GM18519 (cell line): ENCODE measurements at regions not wholly inside any gene's neighbourhood (a gene's known extent, or its start where the extent isn't known, plus 50 kb on each side); places are given as distances from the start of the nearest gene placed in this dataset.

Experiments used
- ATAC-seq: cut with Tn5 transposase; IDR thresholded peaks from one replicate; pipeline ENCODE4 v1.9.1; 2021; ENCODE audit warnings: mild to moderate bottlenecking, moderate library complexity; ENCODE audit not compliant: unreplicated experiment, low FRiP score

DNA sequence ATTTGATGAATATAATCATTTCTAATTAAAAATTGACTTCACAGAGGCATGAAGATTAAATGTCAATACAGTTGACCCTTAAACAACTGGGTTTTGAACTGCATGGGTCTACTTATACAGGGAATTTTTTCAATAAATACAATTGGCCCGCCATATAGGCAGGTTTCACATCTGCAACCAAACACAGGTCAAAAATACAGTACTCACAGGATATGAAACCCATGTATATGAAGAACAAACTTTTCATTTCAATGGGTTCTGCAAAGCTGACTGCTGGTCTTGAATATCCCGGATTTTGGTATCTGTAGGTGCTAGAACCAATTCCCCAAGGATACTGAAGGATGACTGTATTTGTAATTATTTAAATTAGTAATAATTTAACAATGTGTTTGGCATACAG, 555.6 kb downstream of the EPHA4 start:
- no peak for ATAC-seq

DNA sequence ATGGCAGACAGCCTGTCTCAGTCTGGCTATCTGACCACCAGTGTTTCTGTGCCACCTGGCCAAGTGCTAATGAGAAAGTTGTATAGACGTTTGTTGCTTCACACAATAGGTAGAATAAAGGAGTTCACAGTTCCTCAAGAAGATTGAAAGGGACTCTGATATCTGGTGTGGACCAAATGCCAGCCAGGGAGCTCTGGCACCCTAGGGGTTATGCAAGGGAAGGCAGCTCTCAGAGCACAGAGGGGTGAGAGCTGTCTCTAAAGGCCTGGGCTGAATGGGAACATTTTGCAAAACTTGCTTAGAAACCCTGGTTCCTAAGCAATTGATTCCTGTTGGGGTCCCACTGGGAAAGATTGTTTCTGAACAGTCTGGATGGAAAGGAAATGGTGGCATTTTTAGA, 553.8 kb downstream of the EPHA4 start:
- no peak for ATAC-seq

DNA sequence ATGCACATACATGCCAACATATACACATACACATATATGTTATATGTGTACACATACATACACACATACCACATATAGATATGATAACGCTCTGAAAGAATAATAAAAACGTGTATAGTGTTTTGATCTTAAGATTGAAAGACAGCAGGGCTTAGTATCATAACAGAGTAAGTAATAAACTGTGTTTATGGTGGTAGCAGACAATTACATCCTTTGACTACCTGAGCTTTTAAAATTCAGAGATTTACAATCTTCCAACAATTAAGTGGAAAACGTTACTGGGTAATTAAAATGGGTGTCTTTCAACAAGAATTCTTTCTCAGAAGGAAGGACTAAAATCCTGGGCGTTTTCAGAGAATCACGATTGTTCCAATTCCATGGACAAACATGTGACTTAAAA, 552.4 kb downstream of the EPHA4 start:
- no peak for ATAC-seq

DNA sequence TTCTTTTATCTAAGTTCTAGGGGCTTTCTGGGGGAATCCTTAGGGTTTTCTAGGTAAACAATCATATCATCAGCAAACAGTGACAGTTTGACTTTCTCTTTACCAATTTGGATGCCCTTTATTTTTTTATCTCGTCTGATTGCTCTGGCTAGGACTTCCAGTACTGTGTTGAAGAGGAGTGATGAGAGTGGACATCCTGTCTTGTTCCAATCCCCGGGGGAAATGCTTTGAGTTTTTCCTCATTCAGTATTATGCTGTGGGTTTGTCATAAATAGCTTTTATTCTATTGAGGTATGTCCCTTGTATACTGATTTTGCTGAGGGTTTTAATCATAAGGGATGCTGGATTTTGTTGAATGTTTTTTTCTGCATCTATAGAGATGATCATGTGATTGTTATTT, 549.5 kb downstream of the EPHA4 start:
- ATAC-seq, result no peak

DNA sequence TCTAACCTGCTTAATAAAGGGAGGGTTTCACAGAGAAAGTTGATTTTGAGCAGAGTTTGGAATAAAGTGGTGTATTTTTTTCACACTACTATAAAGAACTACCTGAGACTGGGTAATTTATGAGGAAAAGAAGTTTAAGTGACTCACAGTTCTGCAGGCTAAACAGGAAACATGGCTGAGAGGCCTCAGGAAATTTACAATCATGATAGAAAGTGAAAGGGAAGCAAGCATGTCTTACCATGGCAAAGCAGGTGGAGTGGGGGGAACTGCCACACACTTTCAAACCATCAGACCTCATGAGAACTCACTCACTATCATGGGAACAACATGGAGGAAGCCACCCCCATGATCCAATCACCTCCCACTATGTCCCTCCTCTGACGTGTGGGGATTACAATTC, 546.7 kb downstream of the EPHA4 start:
- ATAC-seq, result no peak

GRCh38 chr2:221034026-221034701, 537.9 kb downstream of the EPHA4 start:
- no peak for ATAC-seq

DNA sequence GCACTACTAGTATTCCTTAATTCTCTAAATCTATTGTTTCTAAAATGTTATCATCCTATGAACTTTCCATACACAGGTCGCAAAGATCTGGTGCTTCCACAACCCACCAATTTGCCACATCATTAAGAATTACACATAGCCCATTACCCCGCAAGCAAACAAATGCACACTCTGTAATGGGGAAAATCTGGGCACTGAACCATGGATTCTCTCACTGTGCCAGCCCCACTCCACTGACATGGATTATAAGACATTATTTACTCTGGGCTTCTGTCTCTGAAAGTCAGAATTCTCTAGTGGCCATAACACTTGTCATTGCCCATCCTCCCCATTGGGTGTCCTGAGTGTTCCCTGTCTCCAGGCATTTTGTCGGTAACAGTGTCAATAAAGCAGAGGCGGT, 537.1 kb downstream of the EPHA4 start:
- no peak for ATAC-seq

- no peak for ATAC-seq
Measured at GRCh38 chr2:221042926-221043325, 529.2 kb downstream of the EPHA4 start.

- no peak for ATAC-seq
Measured at GRCh38 chr2:221044781-221045180, 527.3 kb downstream of the EPHA4 start.

DNA sequence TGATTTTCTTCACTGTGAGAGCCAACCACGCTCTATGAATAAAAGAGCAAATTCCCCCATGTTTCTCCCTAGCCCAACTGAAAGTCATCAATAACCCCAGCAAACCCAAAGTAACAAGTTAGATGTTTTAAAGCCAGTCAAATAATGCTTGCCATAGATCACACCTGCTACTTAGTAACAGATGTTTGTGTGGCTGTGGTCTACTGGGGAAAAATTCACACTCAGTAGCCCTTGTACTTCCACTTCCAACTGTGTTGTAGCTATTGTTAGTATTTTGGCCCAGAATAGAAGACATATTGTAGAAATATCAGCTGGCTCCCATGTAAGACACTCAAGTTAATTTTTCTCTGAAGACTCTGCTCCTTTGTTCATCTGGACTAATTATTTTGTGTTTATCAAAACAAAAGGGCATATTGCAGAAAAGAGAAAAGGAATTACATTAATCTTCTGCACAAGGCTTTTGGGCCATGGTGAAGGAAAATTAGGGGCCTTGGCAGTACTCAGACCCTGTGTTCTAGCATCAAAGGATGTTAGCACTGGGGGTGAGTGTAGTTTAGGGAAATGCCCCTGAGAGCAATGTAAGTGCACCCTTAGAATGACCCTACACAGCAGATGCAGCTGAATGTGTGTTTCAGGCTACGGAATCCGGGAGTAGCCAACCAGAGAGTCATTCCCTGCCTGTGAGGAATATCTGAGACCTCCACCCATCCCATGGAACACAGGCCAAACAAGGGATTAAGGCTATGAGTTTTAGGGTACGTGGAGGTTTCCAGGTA, 521.9 kb downstream of the EPHA4 start:
- ATAC-seq, result no peak

GRCh38 chr2:221051162-221051561, 520.9 kb downstream of the EPHA4 start:
- ATAC-seq, result no peak

DNA sequence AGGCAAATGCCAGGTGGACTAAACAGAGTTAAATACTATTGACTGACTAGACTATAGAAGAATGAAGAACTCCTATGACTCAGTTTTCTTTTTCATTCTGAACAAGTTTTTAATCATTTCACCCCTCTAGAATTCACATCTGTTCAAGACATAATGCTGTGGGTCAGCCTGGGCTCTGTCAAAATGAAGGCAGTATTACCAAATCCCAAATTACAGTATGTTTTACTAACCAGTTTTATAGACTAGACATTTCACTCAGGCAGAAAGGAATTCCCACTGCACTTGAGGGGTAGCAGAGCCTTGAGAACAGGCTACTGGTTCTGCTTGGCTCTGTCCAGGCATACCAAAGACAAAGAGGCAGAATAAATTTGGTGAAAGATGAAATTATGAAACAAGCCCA, 511.7 kb downstream of the EPHA4 start:
- no peak for ATAC-seq

- ATAC-seq, result no peak
Measured at GRCh38 chr2:221063568-221063967, 508.5 kb downstream of the EPHA4 start.

GRCh38 chr2:221064058-221064854, 507.8 kb downstream of the EPHA4 start:
- ATAC-seq, result no peak

- ATAC-seq, result no peak
Measured at GRCh38 chr2:221064880-221065279, 507.2 kb downstream of the EPHA4 start.

DNA sequence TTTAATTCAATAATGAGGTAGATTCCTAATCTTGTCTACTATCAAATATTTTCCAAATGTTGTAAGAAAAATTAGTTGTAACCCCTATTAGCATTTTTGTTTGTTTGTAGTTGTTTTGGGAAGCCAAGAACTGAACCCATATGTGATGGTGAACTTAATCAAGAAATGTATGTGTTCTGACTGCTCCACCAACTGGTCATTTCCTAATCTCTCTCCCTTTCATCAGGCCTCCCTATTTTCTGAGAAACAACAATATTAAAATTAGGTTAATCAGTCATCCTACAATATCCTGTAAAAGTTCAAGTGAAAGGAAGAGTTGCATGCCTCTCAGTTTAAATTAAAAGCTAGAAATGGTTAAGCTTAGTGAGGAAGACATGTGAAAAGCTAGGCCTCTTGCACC, 504.0 kb downstream of the EPHA4 start:
- ATAC-seq, result no peak

GRCh38 chr2:221070106-221070505, 502.0 kb downstream of the EPHA4 start:
- ATAC-seq, result no peak

DNA sequence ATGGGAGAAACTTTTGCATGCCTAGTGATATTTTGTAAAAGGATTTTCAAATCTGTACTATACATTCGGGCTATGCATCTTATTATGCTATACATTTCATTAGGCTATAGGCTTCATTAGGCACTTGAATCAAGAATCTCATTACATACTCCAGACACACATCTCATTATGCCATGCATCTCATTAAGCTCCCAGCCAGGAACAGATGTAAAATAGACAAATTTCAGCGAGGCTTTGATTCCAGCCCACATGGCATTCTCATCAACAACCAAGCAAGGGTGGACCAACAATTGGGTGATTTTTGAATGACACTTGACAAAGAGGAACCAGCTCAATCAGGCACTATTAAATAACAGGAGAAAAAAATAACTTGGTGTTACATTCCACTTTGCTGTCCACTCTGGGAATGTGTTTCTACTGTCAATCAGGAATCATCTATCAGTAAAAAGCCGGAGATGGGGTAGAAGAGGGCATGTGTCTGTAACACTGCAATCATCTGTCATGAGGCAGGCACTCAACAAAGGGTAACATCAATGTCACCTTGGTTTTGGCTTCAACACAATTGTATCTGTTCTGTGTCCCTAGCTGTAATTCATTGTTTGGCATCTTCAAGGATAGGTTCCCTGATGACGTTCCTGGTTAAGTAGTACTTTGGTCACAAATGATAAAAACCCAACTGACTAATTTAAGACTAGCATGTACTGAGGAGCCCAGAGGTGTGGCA, 498.6 kb downstream of the EPHA4 start:
- ATAC-seq, result no peak

DNA sequence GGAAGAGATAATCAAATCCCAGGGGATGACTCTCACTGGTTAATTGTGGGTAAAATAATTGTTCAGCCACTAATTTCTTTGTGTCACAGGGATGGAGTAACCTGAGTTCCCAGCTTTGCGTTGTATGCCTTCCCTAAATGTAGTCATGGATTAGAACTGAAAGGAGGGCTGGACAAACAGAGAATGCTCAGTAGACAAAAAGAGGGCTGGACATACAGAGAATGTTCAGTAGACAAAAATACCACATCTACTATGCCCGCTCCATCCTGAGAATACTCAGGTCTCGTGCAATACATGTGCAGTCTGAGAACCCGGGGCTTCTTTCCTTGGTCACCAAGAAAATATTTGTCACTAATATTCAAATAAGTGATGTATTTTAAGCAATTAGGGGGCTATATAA, 497.9 kb downstream of the EPHA4 start:
- ATAC-seq, result no peak

DNA sequence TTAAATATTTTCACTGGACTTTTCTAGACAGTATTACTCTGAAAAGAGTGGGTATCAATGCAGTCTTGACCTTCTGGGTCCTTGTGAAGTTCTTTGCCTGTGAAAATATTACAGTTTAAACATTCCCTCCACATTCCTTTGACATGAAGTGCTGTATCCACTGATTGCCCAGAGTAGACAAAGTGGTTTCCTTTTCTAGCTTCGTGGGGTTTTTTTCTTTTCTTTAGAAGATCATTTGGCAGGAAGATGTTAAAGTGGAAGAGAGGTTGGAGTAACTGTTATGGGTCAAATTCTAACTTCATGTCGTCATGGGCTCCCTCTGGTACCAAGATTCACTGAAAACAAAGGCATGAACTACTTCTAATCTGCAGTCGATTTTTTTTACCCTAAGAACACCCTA, 496.9 kb downstream of the EPHA4 start:
- ATAC-seq, result no peak

DNA sequence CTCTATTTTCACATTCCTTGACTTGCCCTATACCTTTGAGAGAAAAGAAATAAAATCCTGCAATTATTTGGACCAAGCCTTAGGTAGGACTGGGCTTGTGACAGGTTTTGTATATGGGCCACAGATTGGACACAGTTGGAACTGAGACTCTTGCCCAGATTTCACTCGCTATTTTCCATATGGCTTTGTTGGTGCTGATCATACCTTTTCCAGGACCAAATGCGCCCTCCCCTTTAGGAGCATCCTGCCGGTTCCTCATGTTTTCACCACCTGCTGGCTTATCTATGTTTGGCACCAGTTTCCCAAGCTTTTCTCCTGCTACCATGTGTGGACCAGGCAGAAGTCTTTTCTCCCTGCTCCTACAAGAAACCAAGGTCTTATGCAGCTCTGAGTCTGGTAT, 494.9 kb downstream of the EPHA4 start:
- no peak for ATAC-seq
